Astrocyte (in vitro differentiated cells and primary cell): ENCODE measurements at regions not wholly inside any gene's neighbourhood (a gene's known extent, or its start where the extent isn't known, plus 50 kb on each side); places are given as distances from the start of the nearest gene placed in this dataset.

Experiments
- DNase-seq: peaks from one replicate; pipeline ENCODE4 v3.0.0-alpha.2; 2010; ENCODE audit warnings: low read depth
- FAIRE-seq: peaks from 2 replicates; lab custom pipeline; 2011; peaks lifted over from hg19 to GRCh38; lab: Jason Lieb, UNC
- H2AFZ ChIP-seq: 2 replicates; pipeline ENCODE4 v1.6.0; 2012; ENCODE audit warnings: low read depth, low read length, inconsistent platforms
- H3K27ac ChIP-seq: 2 replicates; pipeline ENCODE4 v1.5.1; 2011; ENCODE audit warnings: low read depth, low read length, inconsistent platforms
- H3K27me3 ChIP-seq: 2 replicates; pipeline ENCODE4 v1.6.0; 2011; ENCODE audit warnings: low read length, inconsistent platforms; ENCODE audit not compliant: insufficient read depth
- H3K36me3 ChIP-seq: 2 replicates; pipeline ENCODE4 v1.5.1; 2011; ENCODE audit warnings: low read length, inconsistent platforms; ENCODE audit not compliant: insufficient read depth
- H3K4me1 ChIP-seq: 2 replicates; pipeline ENCODE4 v1.5.1; 2011; ENCODE audit warnings: low read length, inconsistent platforms; ENCODE audit not compliant: insufficient read depth
- H3K4me2 ChIP-seq: 2 replicates; pipeline ENCODE4 v1.6.0; 2012; ENCODE audit warnings: low read length, inconsistent platforms
- H3K4me3 ChIP-seq: 2 replicates; pipeline ENCODE4 v1.5.1; 2011; ENCODE audit warnings: low read depth, mild to moderate bottlenecking, low read length, inconsistent platforms; ENCODE audit not compliant: insufficient read depth
- H3K79me2 ChIP-seq: 2 replicates; pipeline ENCODE4 v1.6.0; 2012; ENCODE audit warnings: mild to moderate bottlenecking, low read length, inconsistent platforms; ENCODE audit not compliant: insufficient read depth
- H3K9ac ChIP-seq: 2 replicates; pipeline ENCODE4 v1.6.0; 2012; ENCODE audit warnings: mild to moderate bottlenecking, low read length, inconsistent platforms
- H3K9me3 ChIP-seq: 2 replicates; pipeline ENCODE4 v1.5.1; 2012; ENCODE audit warnings: low read depth, mild to moderate bottlenecking, low read length, inconsistent platforms; ENCODE audit not compliant: insufficient read depth
- H4K20me1 ChIP-seq: 2 replicates; pipeline ENCODE4 v1.6.0; 2012; ENCODE audit warnings: low read length, inconsistent platforms; ENCODE audit not compliant: insufficient read depth
- H3K27ac Mint-ChIP-seq: one replicate; pipeline ENCODE4 v1.8.0; 2021; ENCODE audit warnings: mild to moderate bottlenecking, mixed read lengths; ENCODE audit not compliant: unreplicated experiment
- H3K27me3 Mint-ChIP-seq: one replicate; pipeline ENCODE4 v1.8.0; 2021; ENCODE audit warnings: low read depth, mixed read lengths; ENCODE audit not compliant: unreplicated experiment
- H3K36me3 Mint-ChIP-seq: one replicate; pipeline ENCODE4 v1.8.0; 2021; ENCODE audit warnings: low read depth, mixed read lengths; ENCODE audit not compliant: unreplicated experiment
- H3K4me1 Mint-ChIP-seq: one replicate; pipeline ENCODE4 v1.8.0; 2021; ENCODE audit warnings: low read depth, mixed read lengths; ENCODE audit not compliant: unreplicated experiment
- H3K4me3 Mint-ChIP-seq: one replicate; pipeline ENCODE4 v1.8.0; 2021; ENCODE audit warnings: mild to moderate bottlenecking, moderate library complexity, mixed read lengths; ENCODE audit not compliant: unreplicated experiment
- H3K9me3 Mint-ChIP-seq: one replicate; pipeline ENCODE4 v1.8.0; 2021; ENCODE audit warnings: mild to moderate bottlenecking, mixed read lengths; ENCODE audit not compliant: unreplicated experiment
- CTCF ChIP-seq: IDR thresholded peaks from 2 replicates; pipeline ENCODE4 v1.5.1; 2011; ENCODE audit warnings: low read depth, mild to moderate bottlenecking, inconsistent platforms, low read length, moderate library complexity; ENCODE audit not compliant: insufficient read depth
- EZH2 ChIP-seq: IDR thresholded peaks from 2 replicates; pipeline ENCODE4 v1.6.1; 2012; ENCODE audit warnings: mild to moderate bottlenecking, low read length, inconsistent platforms; ENCODE audit not compliant: insufficient read depth

GRCh38 chr3:177961784-177962183 lies 574.5 kb upstream of the KCNMB2 start:
- Mint-ChIP-seq H3K36me3 (no peaks in the 10 kb centered on the region), H3K27me3 (no peaks in the 10 kb centered on the region), H3K27ac (no peak overlapping the region)

GRCh38 chr3:177966493-177966892 lies 569.7 kb upstream of the KCNMB2 start:
- Histone ChIP-seq H3K9me3 (no peaks in the 10 kb centered on the region), H3K27me3 (no peaks in the 10 kb centered on the region), H4K20me1 (no peaks in the 10 kb centered on the region), H3K79me2 (no peaks in the 10 kb centered on the region), H3K36me3 (no peaks in the 10 kb centered on the region), H3K4me1 (no peaks in the 10 kb centered on the region), H3K4me2 (no peak overlapping the region), H3K4me3 (no peak overlapping the region), H3K27ac (no peak overlapping the region), H2AFZ (no peak overlapping the region), H3K9ac (no peak overlapping the region)
- TF ChIP-seq CTCF (no peak), EZH2 (no peak)
- FAIRE-seq: no peak
- Mint-ChIP-seq H3K4me1 (no peaks in the 10 kb centered on the region), H3K9me3 (no peaks in the 10 kb centered on the region), H3K36me3 (no peaks in the 10 kb centered on the region), H3K27ac (no peak overlapping the region), H3K27me3 (no peaks in the 10 kb centered on the region), H3K4me3 (no peak overlapping the region)
- DNase-seq: no peak

More at GRCh38 chr3:177961784-177962183, 574.5 kb upstream of the KCNMB2 start:
- H3K4me2 ChIP-seq: no peak overlapping the region
- Mint-ChIP-seq H3K9me3 (no peaks in the 10 kb centered on the region), H3K4me3 (no peak overlapping the region), H3K4me1 (peaks cover 7% of the 10 kb centered on the region)
- no peak for FAIRE-seq
- no peaks in the 10 kb centered on the region for H3K27me3 ChIP-seq
- H3K9me3 ChIP-seq: no peaks in the 10 kb centered on the region
- H3K4me3 ChIP-seq: no peak overlapping the region
- DNase-seq: no peak
- H3K36me3 ChIP-seq: no peaks in the 10 kb centered on the region
- H2AFZ ChIP-seq: no peak overlapping the region
- no peak overlapping the region for H3K27ac ChIP-seq
- H4K20me1 ChIP-seq: no peaks in the 10 kb centered on the region
- TF ChIP-seq CTCF (no peak), EZH2 (no peak)
- H3K9ac ChIP-seq: no peak overlapping the region
- peaks cover 4% of the 10 kb centered on the region for H3K4me1 ChIP-seq
- no peaks in the 10 kb centered on the region for H3K79me2 ChIP-seq

- H3K4me3 Mint-ChIP-seq: no peak overlapping the region
- no peaks in the 10 kb centered on the region for H3K9me3 Mint-ChIP-seq
- H3K4me2 ChIP-seq: no peak overlapping the region
- no peak for TF ChIP-seq CTCF
- TF ChIP-seq EZH2: no peak
- H3K4me3 ChIP-seq: no peak overlapping the region
- no peak overlapping the region for H3K27ac Mint-ChIP-seq
- H4K20me1 ChIP-seq: no peaks in the 10 kb centered on the region
- H3K9ac ChIP-seq: no peak overlapping the region
- H3K27me3 Mint-ChIP-seq: no peaks in the 10 kb centered on the region
- H3K27me3 ChIP-seq: no peaks in the 10 kb centered on the region
- H3K4me1 Mint-ChIP-seq: peaks cover 9% of the 10 kb centered on the region
- H3K27ac ChIP-seq: no peak overlapping the region
- H3K9me3 ChIP-seq: no peaks in the 10 kb centered on the region
- DNase-seq (peak; percentile 49), FAIRE-seq (no peak)
- H3K4me1 ChIP-seq: peaks cover 6% of the 10 kb centered on the region
- no peak overlapping the region for H2AFZ ChIP-seq
- H3K79me2 ChIP-seq: no peaks in the 10 kb centered on the region
- H3K36me3 ChIP-seq: no peaks in the 10 kb centered on the region
- H3K36me3 Mint-ChIP-seq: no peaks in the 10 kb centered on the region
These were observed 567.3 kb upstream of the KCNMB2 start for GRCh38 chr3:177968891-177969290.
